ENCODE measurements at regions not wholly inside any gene's neighbourhood (a gene's known extent, or its start where the extent isn't known, plus 50 kb on each side); places are given as distances from the start of the nearest gene placed in this dataset.

DNA sequence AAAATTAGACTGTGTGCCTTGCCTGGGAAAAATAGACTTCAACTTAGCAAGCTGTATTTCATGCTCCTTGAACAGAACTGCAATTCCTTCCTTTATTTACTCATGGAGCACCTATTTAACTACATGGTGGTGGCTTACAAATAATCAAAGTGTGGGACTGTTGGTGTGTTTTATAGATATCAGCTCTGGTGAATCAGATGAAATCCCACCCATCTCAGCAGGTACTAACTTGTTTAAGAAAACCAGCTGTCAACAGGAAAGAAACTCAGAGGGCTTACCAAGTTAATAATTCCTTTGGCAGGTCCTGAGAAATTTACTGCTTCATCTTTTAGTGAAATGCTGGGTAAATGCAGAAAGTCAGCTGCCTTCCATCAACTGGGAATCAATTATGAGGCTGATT, 830.6 kb downstream of the SLC4A3 start:
- no peak for DNase-seq

DNA sequence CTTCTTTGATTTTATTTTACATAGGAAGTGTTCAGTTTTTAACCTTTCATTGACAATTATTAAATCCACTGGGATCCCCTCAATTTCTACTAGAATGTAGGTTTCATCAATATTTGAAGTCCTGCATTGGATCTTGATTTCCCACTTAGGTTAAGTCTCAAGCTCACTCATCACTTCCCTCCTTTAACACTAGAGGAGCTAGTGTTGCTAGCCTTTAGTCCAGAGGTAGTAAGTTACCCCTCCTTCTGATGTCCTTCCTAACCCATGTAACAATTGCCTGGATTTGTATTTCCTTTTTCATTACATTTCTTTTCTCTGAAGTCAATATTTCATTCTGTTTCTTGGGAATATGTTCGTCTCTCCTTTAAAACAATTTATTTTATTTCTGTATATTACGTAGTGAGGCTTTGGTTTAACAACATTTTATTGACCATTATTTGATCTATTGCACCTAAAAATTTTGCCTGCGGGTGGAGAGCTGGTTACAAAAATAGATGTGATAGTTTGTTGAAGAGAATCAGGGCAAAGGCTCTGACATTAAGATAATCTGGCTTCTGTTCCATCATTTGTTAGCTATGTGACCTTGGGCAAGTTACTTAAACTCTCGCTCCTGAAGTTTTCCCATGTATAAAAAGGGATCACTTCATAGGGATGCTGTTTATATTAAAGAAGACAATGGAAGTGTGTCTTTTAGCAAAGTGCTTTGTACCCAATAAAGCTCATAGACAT, 833.0 kb downstream of the SLC4A3 start:
- DNase-seq: no peak

DNA sequence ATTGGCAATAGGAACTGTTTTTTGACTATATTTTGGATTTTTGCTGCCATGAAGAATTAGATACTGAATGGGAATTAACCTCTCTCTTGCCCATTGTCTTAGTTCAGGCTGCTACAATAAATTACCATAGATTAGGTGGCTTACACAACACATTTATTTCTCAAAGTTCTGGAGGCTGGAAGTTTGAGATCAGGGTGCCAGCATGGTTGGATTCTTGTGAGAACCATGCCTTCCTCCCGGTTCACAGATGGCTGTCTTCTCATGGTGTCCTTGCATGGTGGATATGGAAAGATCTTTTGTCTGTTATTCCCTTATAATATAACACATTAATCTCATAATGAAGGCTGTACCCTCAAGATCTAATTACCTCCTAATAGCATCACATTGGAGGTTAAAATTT, 836.4 kb downstream of the SLC4A3 start:
- no peak for DNase-seq

GRCh38 chr2:220465700-220466099, 838.3 kb downstream of the SLC4A3 start:
- DNase-seq: no peak

- DNase-seq: no peak
Observed at GRCh38 chr2:220466251-220466691, 838.8 kb downstream of the SLC4A3 start.

- no peak for DNase-seq
Observed at GRCh38 chr2:220469201-220469600, 841.8 kb downstream of the SLC4A3 start.

DNA sequence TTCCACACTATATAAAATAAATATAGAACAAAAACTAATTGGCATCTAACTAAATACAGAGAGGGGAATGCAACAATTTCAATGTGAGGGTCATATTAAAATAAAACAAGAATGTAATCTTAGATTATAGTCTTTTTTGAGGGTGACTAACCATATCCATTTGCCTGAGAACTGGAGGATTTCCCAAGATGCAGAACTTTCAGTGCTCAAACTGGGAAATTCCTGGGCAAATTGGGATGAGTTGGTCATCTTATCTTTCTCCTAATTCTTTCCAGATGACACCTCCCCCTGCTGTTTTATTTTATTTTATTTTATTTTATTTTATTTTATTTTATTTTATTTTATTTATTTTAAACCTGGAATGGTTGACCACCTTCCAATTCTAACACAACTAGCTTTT, 846.2 kb downstream of the SLC4A3 start:
- no peak for DNase-seq

DNA sequence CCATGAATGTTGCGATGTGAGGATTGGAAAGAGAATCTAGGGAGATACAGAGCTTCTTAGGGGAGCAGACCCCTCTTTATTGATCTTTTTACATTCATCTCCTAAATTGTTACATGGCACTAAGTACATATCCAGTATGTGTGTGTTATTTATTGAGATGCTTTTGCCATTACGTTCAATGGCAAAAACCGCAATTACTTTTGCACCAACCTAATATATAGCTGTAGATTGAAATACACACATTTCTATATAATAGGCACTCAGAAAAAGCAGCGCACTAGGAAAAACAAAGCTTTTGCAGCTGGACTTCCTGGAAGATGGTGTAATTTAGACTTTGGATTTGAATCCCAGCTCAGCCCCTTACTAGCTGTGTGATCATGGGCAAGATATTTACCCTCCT, 849.4 kb downstream of the SLC4A3 start:
- DNase-seq: no peak

GRCh38 chr2:220478305-220479058, 851.1 kb downstream of the SLC4A3 start:
- no peak for DNase-seq

GRCh38 chr2:220482716-220483115, 855.3 kb downstream of the SLC4A3 start:
- DNase-seq: no peak

- DNase-seq: no peak
Observed at GRCh38 chr2:220489121-220489520, 861.7 kb downstream of the SLC4A3 start.

DNA sequence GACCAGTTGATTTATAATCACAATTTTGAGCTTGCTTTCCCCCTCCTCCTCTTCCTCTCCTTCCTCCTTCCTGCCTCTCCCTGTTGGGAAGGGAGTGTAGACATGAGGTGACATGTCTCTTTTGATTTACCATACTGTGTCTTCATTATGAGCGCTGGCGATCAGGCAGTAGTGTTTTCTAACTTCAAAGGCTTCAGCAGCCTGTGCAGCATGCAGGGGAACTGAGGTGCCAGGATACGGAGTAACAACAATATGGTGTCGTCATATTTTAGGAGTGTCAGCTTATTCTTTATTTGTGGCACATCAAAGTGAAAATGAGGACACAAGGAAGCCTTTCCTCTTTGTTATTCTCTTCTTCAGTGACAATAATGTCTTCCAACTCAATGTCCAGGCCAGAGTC, 864.2 kb downstream of the SLC4A3 start:
- no peak for DNase-seq

- DNase-seq: no peak
Observed at GRCh38 chr2:220493871-220494525, 866.6 kb downstream of the SLC4A3 start.

DNA sequence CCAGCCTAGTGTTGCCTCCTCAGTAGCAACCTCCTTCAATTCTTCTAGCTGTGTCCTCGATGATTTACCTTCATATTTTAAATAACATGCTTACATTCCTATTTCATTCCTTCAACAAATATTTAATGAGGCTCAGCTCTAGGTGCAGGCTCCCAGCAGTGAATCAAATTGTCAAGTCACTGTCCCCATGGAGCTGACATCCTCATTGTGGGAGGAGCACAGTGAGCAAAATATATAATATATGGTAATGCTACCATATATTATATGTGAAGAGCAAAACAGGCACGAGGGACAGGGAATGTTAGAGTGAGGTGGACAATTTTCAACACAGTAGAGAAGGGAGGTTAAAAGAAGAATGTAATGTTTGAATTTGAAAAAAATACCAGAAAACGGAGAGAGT, 869.1 kb downstream of the SLC4A3 start:
- DNase-seq: no peak

DNA sequence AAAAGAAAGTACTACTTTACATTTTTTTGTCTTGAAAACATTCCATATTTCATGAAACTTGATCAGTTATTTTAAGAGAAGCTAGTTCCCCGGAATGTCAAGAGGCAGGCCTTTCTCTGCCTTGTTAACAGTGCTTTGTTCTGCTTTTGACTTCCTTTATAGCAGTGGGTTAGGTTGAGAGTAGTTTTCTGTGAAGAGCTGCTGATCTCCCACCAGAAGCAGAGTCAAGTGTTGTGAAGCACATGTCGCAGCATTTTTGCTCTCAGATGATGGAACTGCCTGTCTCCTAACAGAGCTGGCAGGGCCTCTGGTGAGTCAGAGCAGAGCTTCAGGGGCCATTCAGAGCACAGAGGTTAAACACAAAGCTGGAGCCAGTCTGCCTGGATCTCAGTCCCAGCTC, 871.8 kb downstream of the SLC4A3 start:
- no peak for DNase-seq

DNA sequence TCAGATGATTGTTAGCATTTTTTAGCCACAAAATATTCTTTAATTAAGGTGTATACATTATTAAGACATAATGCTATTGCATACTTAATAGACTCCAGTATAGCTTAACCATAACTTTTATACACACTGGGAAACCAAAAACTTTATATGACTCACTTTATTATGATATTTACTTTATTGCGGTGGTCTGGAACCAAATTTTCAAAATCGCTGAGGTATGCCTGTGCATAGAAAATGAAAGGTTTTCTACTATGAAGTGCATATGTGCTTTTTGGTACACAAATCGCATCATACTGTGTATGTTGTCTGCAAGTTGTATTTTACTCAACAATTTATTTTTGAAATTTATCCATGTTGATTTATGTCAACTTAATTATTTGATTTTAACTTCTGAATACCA, 875.1 kb downstream of the SLC4A3 start:
- no peak for DNase-seq

- DNase-seq: no peak
Observed at GRCh38 chr2:220503431-220503830, 876.0 kb downstream of the SLC4A3 start.

DNA sequence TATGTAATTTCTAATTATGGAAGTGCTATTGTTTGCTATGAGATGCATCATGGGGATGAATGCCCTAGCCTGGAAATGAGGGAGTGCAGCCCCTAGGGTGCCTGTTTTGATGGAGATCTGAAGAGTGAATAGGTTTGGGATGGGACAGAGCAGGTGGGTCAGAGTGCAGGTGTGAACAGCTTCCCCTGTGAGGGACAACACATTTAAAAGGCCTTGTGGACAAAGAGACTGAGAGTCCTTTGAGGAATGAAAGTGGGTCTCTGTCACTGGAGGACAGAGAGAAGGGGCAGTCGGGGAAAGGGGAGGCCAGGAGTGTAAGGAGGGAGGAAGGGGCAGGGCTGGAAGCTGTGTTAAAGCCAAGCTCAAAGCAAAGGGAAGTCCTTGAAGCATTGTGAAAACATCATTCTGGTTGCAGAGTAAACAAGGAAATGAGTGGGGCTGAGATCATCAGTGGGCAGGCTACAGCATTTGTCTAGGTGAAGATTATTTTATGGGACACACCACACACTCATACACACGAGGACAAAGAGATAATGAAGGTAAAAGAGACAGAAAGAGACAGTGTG, 877.6 kb downstream of the SLC4A3 start:
- no peak for DNase-seq

DNA sequence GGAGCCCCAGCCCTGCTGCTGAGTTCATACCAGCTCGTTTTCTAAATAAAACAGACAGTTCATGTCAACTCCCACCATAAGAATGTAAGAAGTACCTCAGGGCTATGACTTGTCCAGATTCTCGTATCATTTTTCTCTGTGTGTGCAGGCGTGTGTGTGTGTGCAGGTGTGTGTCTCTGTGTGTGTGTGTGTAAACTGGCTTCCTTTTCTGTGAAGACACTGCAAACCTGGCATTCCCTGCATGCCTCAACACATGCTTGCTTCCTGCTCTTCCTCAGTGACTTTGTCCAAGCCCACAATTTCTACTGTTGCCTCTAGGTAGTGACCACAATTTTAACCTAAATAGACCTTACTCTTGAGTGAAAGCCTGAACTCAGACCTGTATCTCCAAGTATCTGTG, 879.0 kb downstream of the SLC4A3 start:
- no peak for DNase-seq

GRCh38 chr2:220509096-220509757, 881.8 kb downstream of the SLC4A3 start:
- no peak for DNase-seq

DNA sequence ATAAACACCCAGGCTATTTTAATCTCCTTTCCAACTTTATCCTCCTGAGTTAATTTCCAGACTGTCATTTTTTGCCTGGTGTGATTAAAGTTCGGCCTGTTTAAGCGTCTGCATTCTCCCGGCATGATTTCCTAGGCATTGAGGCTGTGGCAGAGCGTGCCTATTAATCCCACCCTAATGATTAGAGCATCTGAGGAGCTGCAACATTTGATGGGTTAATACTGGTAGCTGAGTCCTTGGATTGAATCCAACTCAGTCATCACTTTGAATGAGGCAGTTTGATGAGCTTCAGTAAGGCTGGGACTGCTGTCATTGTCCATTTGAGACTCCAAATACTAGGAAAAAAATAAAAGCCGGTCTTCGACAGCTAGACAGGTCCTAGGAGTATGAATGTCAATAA, 882.5 kb downstream of the SLC4A3 start:
- DNase-seq: no peak

DNA sequence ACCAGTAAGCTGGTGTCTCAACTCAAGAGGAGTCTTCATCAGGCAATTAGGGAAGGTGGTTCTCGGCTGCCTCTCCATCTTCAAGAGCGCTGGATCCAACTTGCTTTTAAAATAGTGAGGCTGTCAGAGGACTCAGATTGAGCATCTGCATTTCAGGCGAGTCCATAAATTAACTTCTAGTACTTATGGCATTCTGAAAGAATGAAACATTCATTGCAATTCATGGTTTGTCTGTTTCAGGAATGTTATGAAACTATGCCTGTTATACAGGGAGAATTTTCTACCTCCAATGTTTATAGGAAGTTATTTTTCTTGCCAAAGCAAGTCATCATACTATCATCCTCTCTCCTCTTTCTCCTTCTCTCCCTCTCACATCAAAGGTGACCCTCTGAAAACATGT, 883.2 kb downstream of the SLC4A3 start:
- no peak for DNase-seq

- no peak for DNase-seq
Observed at GRCh38 chr2:220512419-220512818, 885.0 kb downstream of the SLC4A3 start.
